Stimulated activated CD4-positive, alpha-beta T cell treated with anti-CD3 and anti-CD28 coated beads, Interleukin-4, amount 100 ng/mL, for 48 hours (primary cell): ENCODE measurements at regions not wholly inside any gene's neighbourhood (a gene's known extent, or its start where the extent isn't known, plus 50 kb on each side); places are given as distances from the start of the nearest gene placed in this dataset.

Experiments used
- DNase-seq, 2 donors: peaks; one replicate each; pipeline ENCODE4 v3.0.0-alpha.2; 2020; ENCODE audit warnings: low read depth in 2 of 2

GRCh38 chr16:73356401-73357079 is 308.6 kb upstream of the ZFHX3 start:
- DNase-seq, result no peak

GRCh38 chr16:73355981-73356380 is 308.1 kb upstream of the ZFHX3 start:
- no peak for DNase-seq

- no peak for DNase-seq
Measured at GRCh38 chr16:73354434-73354833, 306.5 kb upstream of the ZFHX3 start.

- DNase-seq, result no peak
Measured at GRCh38 chr16:73350707-73351452, 303.0 kb upstream of the ZFHX3 start.

GRCh38 chr16:73347500-73348375 is 299.8 kb upstream of the ZFHX3 start:
- no peak for DNase-seq

- DNase-seq, result no peak
Measured at GRCh38 chr16:73339821-73340220, 291.9 kb upstream of the ZFHX3 start.

- DNase-seq, result no peak
Measured at GRCh38 chr16:73337373-73338296, 289.7 kb upstream of the ZFHX3 start.

- no peak for DNase-seq
Measured at GRCh38 chr16:73329358-73330286, 281.7 kb upstream of the ZFHX3 start.

GRCh38 chr16:73326770-73327470 is 279.0 kb upstream of the ZFHX3 start:
- no peak for DNase-seq

- DNase-seq, result no peak
Measured at GRCh38 chr16:73326221-73326620, 278.3 kb upstream of the ZFHX3 start.

GRCh38 chr16:73323880-73324279 is 276.0 kb upstream of the ZFHX3 start:
- DNase-seq, result no peak

GRCh38 chr16:73322856-73323255 is 274.9 kb upstream of the ZFHX3 start:
- DNase-seq, result no peak

- DNase-seq, result no peak
Measured at GRCh38 chr16:73321853-73322252, 273.9 kb upstream of the ZFHX3 start.

- no peak for DNase-seq
Measured at GRCh38 chr16:73319737-73320136, 271.8 kb upstream of the ZFHX3 start.

- DNase-seq, result no peak
Measured at GRCh38 chr16:73319261-73319660, 271.3 kb upstream of the ZFHX3 start.

GRCh38 chr16:73317321-73317857 is 269.5 kb upstream of the ZFHX3 start:
- no peak for DNase-seq

- DNase-seq, result no peak
Measured at GRCh38 chr16:73315645-73316044, 267.7 kb upstream of the ZFHX3 start.

GRCh38 chr16:73313950-73314349 is 266.0 kb upstream of the ZFHX3 start:
- no peak for DNase-seq
